Activated B cell treated with CpG ODN at 0.5 μM for 24 hours (primary cell): ENCODE measurements at regions not wholly inside any gene's neighbourhood (a gene's known extent, or its start where the extent isn't known, plus 50 kb on each side); places are given as distances from the start of the nearest gene placed in this dataset.

Experiments
- ATAC-seq: fragments of 200-7000 bp; cut with Tn5 transposase; one replicate; pipeline ENCODE4 v1.10.0; 2021; ENCODE audit warnings: low read depth, mild to moderate bottlenecking, moderate library complexity
- CTCF ChIA-PET: fragments of 350-600 bp; sonication (Branson Sonifier 250); formaldehyde crosslinking; loops from one replicate; lab custom pipeline; 2021; ENCODE audit warnings: antibody characterized with exemption; lab: Charles Lee
- POLR2A ChIA-PET: fragments of 350-600 bp; sonication (Branson Sonifier 250); formaldehyde crosslinking; loops from one replicate; lab custom pipeline; 2021; ENCODE audit warnings: antibody characterized with exemption; lab: Charles Lee
- DNase-seq: peaks from one replicate; pipeline ENCODE4 v3.0.0; 2022
- H3K27ac Mint-ChIP-seq: one replicate; pipeline ENCODE4 v1.8.0; 2020; ENCODE audit warnings: mixed read lengths
- H3K27me3 Mint-ChIP-seq: one replicate; pipeline ENCODE4 v1.8.0; 2021; ENCODE audit warnings: mixed read lengths
- H3K36me3 Mint-ChIP-seq: one replicate; pipeline ENCODE4 v1.8.0; 2021; ENCODE audit warnings: low read depth, mixed read lengths
- H3K4me1 Mint-ChIP-seq: one replicate; pipeline ENCODE4 v1.8.0; 2021; ENCODE audit warnings: mixed read lengths
- H3K4me3 Mint-ChIP-seq: one replicate; pipeline ENCODE4 v1.8.0; 2020; ENCODE audit warnings: mild to moderate bottlenecking, mixed read lengths
- H3K9me3 Mint-ChIP-seq: one replicate; pipeline ENCODE4 v1.8.0; 2020; ENCODE audit warnings: mixed read lengths
- intact Hi-C: fragments of 100-400 bp; cut with micrococcal nuclease; formaldehyde crosslinking; loops from one replicate; pipeline ENCODE4 v1.15.1; 2024
- TF ChIP-seq, protein P1 (sequence below): fragments of 200-600 bp; IDR thresholded peaks from one replicate; pipeline ENCODE4 v1.8.0; 2022; ENCODE audit warnings: antibody characterized with exemption, mild to moderate bottlenecking

DNA sequence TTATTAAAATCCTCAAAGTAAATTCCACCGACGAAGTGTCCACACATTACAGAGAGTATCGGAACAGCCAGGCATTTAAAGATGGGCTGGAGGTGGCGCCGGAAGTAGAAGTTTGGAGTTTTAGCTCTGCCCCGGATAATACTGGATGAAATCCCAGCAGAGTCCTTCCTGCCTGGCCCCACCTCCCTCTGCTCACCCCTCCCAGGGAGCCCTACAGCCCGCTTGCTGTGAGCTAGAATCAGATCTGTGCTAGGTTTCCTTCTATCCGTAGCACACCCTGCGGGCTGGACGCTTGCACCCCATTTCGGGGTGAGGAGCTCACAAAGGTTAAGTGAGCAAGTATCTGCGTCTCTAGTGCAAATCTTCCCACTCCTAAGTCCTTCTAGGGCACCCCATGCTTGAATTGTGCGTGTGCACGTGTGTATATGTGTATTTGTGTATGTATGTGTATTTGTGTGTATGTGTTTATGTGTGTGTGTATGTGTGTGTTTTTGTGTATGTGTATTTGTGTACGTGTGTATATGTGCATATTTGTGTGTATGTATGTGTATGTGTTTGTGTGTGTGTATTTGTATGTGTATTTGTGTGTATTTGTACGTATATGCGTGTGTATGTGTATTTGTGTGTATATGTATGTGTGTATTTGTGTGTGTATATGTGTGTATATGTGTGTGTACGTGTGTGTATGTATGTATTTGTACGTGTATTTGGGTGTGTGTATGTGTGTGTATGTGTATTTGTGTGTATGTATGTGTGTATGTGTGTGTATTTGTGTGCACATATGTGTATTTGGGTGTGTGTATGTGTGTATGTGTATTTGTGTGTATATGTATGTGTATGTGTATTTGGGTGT, 61.4 kb downstream of the HAPSTR1 start:
- ChIA-PET CTCF (no interaction called here), POLR2A (no interaction called here)
- DNase-seq (no peak), ATAC-seq (no peak)
- Mint-ChIP-seq H3K4me1 (no peaks in the 10 kb centered on the region), H3K27me3 (peaks cover 21% of the 10 kb centered on the region), H3K27ac (no peak overlapping the region), H3K4me3 (no peak overlapping the region), H3K36me3 (no peaks in the 10 kb centered on the region), H3K9me3 (no peaks in the 10 kb centered on the region)
- TF ChIP-seq, protein P1, sequence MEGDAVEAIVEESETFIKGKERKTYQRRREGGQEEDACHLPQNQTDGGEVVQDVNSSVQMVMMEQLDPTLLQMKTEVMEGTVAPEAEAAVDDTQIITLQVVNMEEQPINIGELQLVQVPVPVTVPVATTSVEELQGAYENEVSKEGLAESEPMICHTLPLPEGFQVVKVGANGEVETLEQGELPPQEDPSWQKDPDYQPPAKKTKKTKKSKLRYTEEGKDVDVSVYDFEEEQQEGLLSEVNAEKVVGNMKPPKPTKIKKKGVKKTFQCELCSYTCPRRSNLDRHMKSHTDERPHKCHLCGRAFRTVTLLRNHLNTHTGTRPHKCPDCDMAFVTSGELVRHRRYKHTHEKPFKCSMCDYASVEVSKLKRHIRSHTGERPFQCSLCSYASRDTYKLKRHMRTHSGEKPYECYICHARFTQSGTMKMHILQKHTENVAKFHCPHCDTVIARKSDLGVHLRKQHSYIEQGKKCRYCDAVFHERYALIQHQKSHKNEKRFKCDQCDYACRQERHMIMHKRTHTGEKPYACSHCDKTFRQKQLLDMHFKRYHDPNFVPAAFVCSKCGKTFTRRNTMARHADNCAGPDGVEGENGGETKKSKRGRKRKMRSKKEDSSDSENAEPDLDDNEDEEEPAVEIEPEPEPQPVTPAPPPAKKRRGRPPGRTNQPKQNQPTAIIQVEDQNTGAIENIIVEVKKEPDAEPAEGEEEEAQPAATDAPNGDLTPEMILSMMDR = no peak
- intact Hi-C loops = no loop called here

DNA sequence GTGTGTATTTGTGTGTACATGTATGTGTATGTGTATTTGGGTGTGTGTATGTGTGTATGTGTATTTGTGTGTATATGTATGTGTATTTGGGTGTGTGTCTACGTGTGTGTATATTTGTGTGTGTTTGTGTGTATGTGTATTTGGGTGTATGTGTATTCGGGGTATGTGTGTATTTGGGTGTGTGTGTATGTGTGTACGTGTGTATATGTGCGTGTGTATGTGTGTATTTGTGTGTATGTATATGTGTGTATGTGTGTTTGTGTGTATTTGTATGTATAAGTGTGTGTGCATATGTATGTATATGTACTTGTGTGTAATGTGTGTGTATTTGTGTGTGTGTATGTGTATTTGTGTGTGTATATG, 62.0 kb downstream of the HAPSTR1 start:
- no peak overlapping the region for H3K4me3 Mint-ChIP-seq
- ChIA-PET POLR2A (no interaction called here), CTCF (no interaction called here)
- no peaks in the 10 kb centered on the region for H3K9me3 Mint-ChIP-seq
- TF ChIP-seq, protein P1 = no peak
- no peaks in the 10 kb centered on the region for H3K36me3 Mint-ChIP-seq
- H3K4me1 Mint-ChIP-seq = no peaks in the 10 kb centered on the region
- DNase-seq = no peak
- intact Hi-C loops = no loop called here
- no peak for ATAC-seq
- H3K27ac Mint-ChIP-seq = no peak overlapping the region
- H3K27me3 Mint-ChIP-seq = peaks cover 21% of the 10 kb centered on the region

DNA sequence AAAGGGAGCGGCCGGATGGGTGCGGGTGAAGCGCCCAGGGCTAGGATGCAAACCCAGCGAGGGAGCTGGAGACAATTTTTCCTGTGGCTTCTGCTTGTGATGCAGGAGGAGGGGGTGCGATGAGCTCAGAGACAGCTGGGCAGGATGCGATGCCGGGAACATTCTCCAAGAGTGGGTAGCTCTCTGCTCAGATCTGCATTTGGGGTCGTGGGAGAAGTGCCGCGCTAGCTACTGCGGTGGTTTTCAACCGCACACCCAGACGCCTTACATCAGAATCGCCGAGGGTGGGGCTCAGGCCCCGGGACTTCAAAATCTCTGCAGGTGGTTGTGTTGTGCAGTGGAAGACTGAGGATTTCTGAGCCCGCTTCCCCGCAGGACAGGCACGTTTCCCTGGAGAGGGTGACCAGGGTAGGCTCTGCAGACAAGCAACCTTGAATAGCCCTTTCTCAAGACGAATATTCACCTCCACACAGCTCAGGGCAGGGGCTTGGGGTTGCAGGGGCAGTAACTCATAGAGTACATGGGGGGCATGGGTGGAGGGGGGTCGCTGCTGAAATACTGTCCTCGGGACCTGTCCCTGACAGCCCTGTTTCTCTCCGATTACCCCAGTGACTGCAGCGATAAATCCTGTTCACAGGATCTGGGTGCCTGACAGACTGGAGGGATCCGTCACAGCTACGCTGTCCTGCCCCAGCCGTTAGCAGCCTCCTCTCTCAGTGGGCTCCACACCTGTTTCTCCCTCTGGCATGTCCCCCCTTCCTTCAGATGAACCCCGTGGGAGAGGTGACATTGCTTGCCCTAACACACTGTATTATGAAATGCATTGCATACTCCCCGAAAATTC, 63.3 kb downstream of the HAPSTR1 start:
- ChIA-PET POLR2A (no interaction called here), CTCF (no interaction called here)
- ATAC-seq (no peak), DNase-seq (no peak)
- Mint-ChIP-seq H3K36me3 (no peaks in the 10 kb centered on the region), H3K27ac (no peak overlapping the region), H3K9me3 (no peaks in the 10 kb centered on the region), H3K27me3 (peaks cover 25% of the 10 kb centered on the region), H3K4me1 (no peaks in the 10 kb centered on the region), H3K4me3 (no peak overlapping the region)
- TF ChIP-seq, protein P1 = no peak
- intact Hi-C loops = no loop called here

DNA sequence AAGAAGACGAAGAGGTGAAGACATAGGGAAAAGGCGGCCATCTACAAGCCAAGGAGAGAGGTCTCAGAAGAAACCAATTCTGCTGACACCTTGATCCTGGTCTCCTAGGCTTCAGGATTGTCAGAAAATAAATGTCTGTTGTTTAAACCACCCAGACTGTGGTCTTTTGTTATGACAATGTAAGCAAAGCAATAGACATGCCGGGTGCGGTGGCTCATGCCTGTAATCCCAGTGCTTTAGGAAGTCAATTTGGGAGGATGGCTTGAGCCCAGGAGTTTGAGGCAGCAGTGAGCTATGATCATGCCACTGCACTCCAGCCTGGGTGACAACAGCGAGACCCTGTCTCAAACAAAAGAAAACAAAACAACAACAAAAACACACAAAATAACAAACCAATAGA, 64.4 kb downstream of the HAPSTR1 start:
- Mint-ChIP-seq H3K4me1 (peaks cover 4% of the 10 kb centered on the region), H3K4me3 (no peak overlapping the region), H3K27ac (no peak overlapping the region), H3K27me3 (peaks cover 33% of the 10 kb centered on the region), H3K36me3 (no peaks in the 10 kb centered on the region), H3K9me3 (no peaks in the 10 kb centered on the region)
- DNase-seq (no peak), ATAC-seq (no peak)
- TF ChIP-seq, protein P1 = no peak
- CTCF ChIA-PET = no interaction called here
- POLR2A ChIA-PET = no interaction called here
- intact Hi-C loops = no loop called here

DNA sequence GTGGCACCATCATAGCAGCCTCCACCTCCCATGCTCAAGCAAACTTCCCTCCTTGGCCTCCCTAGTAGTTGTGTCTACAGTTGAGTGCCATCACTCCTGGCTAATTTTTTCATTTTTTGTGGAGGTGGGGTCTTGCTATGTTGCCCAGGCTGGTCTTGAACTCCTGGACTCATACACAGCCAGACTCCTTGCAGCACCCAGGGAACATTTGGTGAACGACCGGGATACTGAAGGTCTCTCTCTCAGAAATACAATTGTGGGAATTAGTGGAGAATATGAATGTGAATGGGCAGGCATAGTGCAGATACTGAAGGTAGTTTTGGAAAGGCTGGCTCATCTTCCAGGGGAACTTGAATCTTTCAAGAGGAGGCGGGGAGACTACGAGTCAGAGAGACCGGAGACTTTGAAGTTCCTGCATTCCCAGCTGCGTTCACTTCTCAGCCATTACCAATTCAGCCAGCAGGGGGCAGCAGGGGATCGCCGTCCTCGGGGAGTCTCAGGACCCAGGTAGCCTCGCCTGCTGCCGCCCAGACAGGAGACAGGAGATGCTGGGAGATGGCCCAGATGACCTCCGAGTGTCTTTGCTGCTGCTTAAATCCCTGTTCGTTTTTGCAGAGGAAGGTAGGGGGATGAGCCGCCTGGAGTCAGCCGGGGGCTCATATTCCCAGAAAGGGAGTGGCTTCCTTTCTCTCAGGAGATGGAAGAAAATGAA, 68.6 kb downstream of the HAPSTR1 start:
- ATAC-seq (peak; percentile 34), DNase-seq (no peak)
- Mint-ChIP-seq H3K4me3 (no peak overlapping the region), H3K27me3 (peaks cover 24% of the 10 kb centered on the region), H3K9me3 (no peaks in the 10 kb centered on the region), H3K27ac (no peak overlapping the region), H3K4me1 (peaks cover 4% of the 10 kb centered on the region), H3K36me3 (no peaks in the 10 kb centered on the region)
- TF ChIP-seq, protein P1 = no peak
- intact Hi-C loops = no loop called here
- ChIA-PET POLR2A (no interaction called here), CTCF (no interaction called here)
